GM19372 (cell line): ENCODE measurements at regions not wholly inside any gene's neighbourhood (a gene's known extent, or its start where the extent isn't known, plus 50 kb on each side); places are given as distances from the start of the nearest gene placed in this dataset.
"Not testable (repeated sequence)": the region's sequence is repeated elsewhere in the genome, so short reads cannot be mapped to it uniquely, and the experiment has no call there.

Experiments used
- ATAC-seq: cut with Tn5 transposase; IDR thresholded peaks from one replicate; pipeline ENCODE4 v1.9.1; 2021; ENCODE audit warnings: mild to moderate bottlenecking, low read depth, moderate library complexity; ENCODE audit not compliant: unreplicated experiment

DNA sequence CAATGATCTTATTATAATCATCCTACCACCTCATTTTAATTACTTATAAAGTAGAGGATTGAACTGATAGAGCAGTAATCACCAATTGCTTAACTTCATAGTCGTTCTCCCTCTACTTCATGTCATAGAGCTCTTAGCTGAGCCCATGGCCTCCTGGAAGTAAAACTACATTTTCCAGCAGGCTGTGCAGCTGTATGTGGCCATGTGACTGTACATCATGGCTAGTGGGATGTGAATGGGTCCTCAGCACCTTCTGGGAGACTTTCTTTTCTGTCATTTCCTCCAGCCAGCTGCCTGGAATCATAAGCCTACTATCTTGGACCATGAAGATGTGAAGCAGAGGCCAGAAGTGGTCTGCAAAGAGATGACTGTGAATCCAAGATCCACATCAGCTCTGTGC, 128.7 kb upstream of the SKOR2 start:
- ATAC-seq, result no peak

GRCh38 chr18:47373465-47373864, 122.0 kb upstream of the SKOR2 start:
- ATAC-seq, result no peak

DNA sequence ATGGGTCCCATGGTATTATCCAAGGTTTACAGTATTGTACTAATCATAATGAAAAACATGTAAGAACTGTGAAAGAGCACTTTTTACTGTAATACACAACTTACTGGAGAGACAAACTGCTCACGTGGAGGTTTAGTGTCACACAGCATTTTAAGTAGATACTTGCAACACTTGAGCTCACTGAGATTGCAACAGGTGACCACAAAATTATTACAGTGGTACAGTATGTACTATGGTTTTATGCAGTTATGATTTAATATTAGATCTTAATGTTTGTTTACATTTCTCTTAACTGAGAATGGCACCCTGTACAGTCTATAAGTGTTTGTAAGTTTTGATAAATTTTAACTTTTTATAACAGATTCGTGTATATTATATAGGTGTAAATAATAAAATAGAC, 118.6 kb upstream of the SKOR2 start:
- no peak for ATAC-seq

DNA sequence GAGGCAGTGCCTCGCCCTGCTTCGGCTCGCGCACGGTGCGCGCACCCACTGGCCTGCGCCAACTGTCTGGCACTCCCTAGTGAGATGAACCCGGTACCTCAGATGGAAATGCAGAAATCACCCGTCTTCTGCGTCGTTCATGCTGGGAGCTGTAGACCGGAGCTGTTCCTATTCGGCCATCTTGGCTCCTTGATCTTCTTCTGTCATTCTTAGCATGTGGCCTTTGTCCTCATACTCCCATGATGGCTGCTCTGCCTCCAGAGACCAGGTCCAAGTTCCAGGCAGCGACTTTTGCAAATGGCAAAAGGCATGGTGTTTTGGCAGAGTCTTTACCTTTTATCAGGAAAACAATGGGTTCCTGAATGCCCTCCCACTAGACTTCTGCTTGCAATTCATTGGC, 102.6 kb upstream of the SKOR2 start:
- ATAC-seq, result not testable (repeated sequence)

- no peak for ATAC-seq
Measured at GRCh38 chr18:47346016-47346415, 94.6 kb upstream of the SKOR2 start.

- ATAC-seq, result no peak
Measured at GRCh38 chr18:47345291-47345690, 93.8 kb upstream of the SKOR2 start.

DNA sequence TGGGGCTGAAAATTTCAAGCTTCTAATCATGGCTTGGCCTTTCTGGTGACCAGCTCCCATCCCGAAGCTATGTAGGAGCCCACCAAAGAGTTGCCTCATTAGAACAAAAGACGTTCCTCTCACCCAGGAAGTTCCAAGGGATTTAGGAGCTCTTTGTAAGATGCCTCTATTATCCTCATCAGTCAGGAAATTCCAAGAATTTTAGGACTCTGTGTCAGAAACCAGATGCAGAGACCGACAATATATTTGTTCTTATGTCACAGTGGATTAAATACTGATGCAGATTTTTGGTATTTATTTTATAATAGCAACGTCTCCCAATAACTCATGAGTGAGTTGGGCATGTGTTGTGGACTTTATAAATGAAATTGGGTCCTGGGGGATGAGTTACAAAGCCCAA, 91.8 kb upstream of the SKOR2 start:
- ATAC-seq, result no peak

GRCh38 chr18:47342566-47342965, 91.1 kb upstream of the SKOR2 start:
- no peak for ATAC-seq

GRCh38 chr18:47341678-47342077, 90.2 kb upstream of the SKOR2 start:
- ATAC-seq, result no peak

DNA sequence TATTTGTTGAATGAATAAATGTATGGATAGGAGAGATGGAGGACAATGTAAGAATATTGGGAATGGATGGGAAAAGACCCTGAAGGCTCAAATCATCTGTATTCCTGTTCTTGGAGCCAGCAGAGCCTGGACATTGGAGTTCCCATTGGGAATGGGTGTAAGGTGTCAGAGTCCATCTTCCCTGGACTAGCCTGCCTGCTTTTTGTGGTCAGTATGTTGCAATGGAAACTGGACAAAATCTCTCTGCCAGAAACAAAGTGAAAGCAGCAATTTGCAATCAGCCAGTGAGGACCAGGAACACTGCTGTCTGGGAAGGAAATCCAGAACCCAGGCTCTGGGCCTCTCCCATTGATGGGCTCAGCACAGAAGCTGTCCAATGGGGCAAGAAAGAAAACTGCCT, 83.5 kb upstream of the SKOR2 start:
- no peak for ATAC-seq

DNA sequence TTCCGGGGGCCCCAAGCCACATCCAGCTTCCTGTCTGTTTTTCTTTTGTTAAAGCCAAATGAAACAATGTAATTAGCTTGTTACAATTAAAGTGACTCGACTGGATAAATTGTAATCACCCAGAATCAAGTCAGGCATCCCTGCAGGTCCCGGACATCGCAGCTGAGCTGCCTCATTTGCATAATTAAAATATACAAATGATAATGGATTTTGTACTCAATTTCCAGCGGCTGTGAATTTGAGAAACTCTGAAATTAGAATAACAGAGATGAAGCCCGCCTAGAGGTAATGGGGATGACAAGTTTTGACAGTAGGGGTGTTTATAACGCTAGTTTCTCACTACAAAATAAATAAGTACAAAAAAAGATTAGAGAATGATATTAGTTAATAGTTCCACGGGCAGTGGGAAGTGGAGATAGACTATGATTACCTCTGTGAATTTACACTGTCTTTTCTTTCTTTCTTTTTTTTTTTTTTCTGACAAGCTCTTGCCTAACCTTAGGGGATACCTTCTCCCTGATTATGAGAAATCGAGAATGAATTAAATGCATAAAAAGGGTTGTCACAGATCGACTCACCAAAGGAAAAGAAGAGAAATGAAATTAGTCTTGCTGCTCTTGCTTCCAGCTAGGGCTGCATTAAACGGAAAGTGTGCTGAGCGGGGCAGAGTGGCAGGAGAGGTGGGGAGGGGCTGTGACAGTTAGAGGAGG, 82.6 kb upstream of the SKOR2 start:
- no peak for ATAC-seq

- ATAC-seq, result no peak
Measured at GRCh38 chr18:47331641-47332040, 80.2 kb upstream of the SKOR2 start.

DNA sequence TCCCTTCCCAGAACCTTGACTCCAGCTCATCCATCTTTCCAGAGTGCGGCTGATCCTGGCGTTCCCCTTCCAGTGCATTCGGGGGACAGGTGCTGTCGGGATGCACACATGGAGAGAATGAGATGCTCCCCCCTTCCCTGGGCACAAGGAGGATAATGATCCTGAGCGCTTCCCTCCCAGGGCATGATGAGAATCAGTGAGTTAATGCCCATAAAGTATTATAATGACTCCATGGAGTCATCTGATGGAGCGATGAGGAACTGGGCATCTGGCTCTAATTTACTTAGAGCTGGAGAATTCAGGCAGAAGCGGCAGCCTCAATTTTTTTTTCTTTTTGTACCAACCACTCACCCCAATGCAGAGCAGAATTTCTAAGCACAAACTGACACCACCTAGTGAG, 79.6 kb upstream of the SKOR2 start:
- no peak for ATAC-seq

GRCh38 chr18:47323158-47323557, 71.7 kb upstream of the SKOR2 start:
- no peak for ATAC-seq

GRCh38 chr18:47321815-47322214, 70.4 kb upstream of the SKOR2 start:
- ATAC-seq, result no peak

DNA sequence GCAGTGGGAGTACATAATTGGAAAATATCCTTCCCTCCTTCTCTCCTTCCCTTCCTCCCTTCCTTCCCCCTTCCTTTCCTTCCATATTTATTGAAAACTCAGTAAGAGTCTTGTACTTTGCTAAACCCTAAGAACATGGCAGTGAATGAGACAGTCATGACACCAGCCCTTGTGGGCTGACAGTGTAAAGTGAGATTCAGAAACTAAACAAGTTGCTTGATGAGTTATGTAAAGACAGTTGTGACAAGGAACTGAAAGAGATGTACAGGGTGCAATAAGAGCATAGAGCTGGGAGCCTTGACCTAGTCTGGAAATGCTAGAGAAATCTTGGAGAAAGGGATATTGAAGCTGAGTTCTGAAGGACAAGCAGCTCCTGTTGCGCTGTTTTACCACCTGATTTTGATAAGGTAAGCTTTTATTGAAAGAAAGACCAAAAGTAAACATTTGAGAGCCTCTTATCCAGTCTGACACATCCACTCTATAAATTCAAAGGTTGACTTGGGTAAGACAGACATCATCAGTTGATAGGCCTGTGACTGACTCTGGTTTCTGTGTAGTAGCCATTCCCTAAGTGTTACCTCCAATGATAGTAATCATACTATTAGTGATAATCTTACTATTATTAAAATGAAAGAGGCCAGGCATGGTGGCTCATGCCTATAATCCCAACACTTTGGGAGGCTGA, 66.5 kb upstream of the SKOR2 start:
- no peak for ATAC-seq

DNA sequence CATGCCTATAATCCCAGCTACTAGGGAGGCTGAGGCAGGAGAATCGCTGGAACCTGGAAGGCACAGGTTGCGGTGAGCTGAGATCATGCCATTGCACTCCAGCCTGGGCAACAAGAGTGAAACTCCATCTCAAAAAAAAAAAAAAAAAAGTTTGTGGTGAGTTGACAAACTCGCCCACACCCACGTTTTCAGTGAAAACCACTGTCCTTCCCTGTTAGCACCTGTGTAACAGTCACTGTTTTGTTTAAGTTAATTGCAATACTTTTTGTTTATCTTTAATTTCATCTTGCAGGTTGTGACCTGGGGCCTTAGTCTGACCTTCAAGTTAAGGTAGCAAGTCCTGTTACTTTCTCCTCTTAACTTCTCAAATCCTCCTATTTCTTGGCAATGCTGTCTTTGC, 65.5 kb upstream of the SKOR2 start:
- ATAC-seq, result no peak

DNA sequence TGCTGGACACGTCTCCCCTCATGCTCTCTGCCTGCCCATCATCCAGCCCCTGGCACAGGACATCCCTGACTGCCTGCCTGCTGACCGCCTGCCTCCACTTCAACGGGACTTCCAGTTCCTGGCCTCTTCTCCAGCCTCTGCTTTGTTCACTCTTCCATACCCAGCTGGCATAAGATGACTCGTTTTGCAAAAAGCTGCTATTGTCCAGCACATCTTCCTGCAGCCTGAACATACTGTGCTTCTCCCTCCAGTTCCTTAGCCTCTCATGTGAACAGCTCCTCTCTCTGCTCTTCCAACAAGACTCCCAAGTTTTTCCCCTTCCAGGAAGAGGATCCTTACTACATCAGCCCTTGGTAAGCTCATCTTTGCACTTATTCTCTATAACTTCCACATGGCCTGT, 62.4 kb upstream of the SKOR2 start:
- no peak for ATAC-seq

DNA sequence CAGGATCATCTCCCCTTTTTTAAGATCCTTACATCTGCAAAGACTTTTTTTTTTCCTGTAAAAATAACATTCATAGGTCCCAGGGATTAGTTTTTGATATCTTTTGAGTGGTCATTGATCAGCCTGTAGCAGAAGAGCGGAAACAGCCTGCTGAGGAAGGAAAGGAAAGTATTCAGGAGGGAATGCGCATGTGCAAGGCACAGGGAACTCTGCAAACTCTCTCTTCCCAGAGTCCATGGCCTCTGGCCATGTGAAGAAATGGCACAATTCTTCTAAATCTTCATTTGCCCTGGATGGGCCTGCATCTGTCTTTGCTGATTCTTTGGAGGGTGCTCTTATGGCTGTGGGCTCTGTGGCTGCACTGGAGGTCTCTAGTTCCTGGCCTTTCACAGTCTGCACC, 60.1 kb upstream of the SKOR2 start:
- no peak for ATAC-seq
